ENCODE measurements at regions not wholly inside any gene's neighbourhood (a gene's known extent, or its start where the extent isn't known, plus 50 kb on each side); places are given as distances from the start of the nearest gene placed in this dataset.

DNA sequence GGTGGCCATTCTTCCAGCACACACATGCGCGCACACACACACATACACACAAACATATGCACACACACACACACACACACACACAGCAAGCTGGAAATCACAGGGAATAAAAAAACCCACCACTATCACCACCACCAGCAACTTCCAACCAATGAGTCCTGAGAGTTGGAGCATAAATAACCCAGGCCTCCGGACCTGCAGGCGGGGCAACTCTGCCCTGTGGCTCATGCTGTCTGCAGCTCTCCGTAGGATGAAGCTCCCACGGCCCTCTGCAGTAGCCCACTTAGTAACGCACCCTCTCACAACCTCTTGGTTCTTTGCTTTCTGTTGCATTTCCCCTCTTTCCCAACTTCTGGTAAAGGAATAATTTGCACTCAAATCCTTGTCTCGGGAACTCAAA, 275.2 kb downstream of the PREX1 start:
- TF ChIP-seq, protein P1, sequence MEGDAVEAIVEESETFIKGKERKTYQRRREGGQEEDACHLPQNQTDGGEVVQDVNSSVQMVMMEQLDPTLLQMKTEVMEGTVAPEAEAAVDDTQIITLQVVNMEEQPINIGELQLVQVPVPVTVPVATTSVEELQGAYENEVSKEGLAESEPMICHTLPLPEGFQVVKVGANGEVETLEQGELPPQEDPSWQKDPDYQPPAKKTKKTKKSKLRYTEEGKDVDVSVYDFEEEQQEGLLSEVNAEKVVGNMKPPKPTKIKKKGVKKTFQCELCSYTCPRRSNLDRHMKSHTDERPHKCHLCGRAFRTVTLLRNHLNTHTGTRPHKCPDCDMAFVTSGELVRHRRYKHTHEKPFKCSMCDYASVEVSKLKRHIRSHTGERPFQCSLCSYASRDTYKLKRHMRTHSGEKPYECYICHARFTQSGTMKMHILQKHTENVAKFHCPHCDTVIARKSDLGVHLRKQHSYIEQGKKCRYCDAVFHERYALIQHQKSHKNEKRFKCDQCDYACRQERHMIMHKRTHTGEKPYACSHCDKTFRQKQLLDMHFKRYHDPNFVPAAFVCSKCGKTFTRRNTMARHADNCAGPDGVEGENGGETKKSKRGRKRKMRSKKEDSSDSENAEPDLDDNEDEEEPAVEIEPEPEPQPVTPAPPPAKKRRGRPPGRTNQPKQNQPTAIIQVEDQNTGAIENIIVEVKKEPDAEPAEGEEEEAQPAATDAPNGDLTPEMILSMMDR (IDR thresholded peaks at IDR 0.05) = no peak
- Histone ChIP-seq H3K36me3 (no peaks in the 10 kb centered on the region), H3K27ac (no peak overlapping the region), H3K4me1 (ENCODE audit: control insufficient read depth in 1 of 2, insufficient read depth in 1 of 2, low read depth in 1 of 2, low read length in 1 of 2) (no peaks in the 10 kb centered on the region), H3K27me3 (peaks cover 16% of the 10 kb centered on the region), H3K9me3 (no peaks in the 10 kb centered on the region), H3K4me3 (ENCODE audit: low read depth in 1 of 2, low read length in 1 of 2) (no peak overlapping the region)

DNA sequence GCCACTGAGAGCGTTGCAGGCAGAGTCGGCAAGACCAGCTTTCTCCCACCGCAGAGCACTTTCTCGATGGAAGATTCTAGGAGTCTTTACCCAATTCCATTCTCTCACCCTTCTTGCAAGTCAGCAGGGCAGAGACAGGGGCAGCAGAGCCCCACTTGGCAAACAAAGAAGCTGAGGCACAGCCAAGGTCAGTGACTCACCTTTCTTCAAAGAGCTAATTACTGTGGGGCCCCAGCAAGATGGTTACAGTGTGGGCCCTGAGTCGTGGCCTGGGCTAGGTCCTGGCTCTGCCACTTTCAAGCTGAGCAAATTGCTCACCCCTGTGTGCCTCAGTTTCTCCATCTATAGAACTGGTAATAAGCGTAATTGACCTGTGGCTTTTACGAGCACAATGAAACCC, 277.0 kb downstream of the PREX1 start:
- Histone ChIP-seq H3K9me3 (no peaks in the 10 kb centered on the region), H3K4me1 (ENCODE audit: control insufficient read depth in 1 of 2, insufficient read depth in 1 of 2, low read depth in 1 of 2, low read length in 1 of 2) (no peaks in the 10 kb centered on the region), H3K36me3 (no peaks in the 10 kb centered on the region), H3K27ac (no peak overlapping the region), H3K4me3 (ENCODE audit: low read depth in 1 of 2, low read length in 1 of 2) (no peak overlapping the region), H3K27me3 (peaks cover 4% of the 10 kb centered on the region)
- TF ChIP-seq, protein P1 (IDR thresholded peaks at IDR 0.05) = no peak

DNA sequence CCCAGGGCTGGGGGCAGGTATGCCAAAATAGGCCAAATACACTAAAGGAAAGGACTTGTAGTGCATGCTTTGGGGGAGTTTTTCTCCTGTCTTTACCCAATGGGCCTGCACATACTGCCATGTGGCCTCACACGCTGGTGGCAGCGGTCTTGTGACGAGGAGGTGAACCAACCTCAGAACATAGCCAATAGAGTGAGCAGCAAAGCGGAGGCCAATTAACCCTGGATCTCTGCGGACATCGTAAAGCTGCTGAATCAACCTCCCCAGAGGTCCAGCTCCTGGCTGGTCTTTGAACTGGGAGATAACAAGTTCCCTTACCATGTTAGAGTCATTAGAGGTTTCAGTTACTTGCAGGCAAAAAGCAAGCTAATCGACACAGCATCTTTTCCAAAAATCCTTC, 280.1 kb downstream of the PREX1 start:
- Histone ChIP-seq H3K27ac (no peak overlapping the region), H3K4me3 (ENCODE audit: low read depth in 1 of 2, low read length in 1 of 2) (no peak overlapping the region), H3K4me1 (ENCODE audit: control insufficient read depth in 1 of 2, insufficient read depth in 1 of 2, low read depth in 1 of 2, low read length in 1 of 2) (no peaks in the 10 kb centered on the region), H3K27me3 (peaks cover 5% of the 10 kb centered on the region), H3K9me3 (no peaks in the 10 kb centered on the region), H3K36me3 (no peaks in the 10 kb centered on the region)
- TF ChIP-seq, protein P1 (IDR thresholded peaks at IDR 0.05) = no peak

DNA sequence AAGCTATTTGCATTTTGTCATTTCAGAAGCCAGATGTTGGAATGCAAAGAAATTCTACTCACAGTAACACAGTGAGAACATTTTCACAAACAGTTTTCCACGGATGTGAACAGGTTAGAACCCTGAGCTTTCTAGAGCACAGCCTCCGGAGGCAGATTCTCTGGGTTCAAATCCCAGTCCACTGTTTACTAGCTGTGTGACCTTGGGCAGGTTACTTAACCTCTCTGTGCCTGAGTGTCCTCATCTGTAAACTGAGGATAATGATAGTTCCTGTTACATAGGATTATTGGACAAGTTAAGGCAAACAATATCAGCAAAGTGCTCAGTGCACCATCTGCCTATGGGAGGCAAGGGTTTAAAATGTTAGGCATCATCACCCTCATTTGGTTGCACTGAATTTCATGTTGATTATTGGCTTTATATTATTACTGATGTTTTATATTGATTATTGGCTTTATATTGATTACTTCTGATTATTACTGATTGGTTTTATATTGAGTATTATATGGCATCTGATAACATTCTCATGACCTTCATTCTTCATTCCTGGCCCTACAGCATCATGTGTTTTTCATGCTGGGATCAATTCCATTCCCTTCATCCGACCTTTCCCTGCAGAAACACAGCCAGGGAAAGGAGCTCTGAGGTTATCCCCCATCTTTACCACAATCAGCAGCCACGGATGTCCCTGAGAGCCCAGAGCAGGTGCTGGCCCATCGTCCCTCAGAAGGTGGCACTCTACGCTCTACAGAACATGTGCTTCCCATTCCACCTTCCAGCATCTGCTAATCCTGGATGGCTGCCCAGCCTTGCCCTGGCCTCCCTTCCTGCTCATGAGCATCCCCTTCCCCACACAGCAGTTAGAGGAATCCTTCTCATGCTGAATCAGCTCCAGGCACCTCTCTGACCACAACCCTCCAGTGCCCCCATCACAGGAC, 283.1 kb downstream of the PREX1 start:
- no peaks in the 10 kb centered on the region for H3K36me3 ChIP-seq
- TF ChIP-seq, protein P1 (IDR thresholded peaks at IDR 0.05) = no peak
- no peaks in the 10 kb centered on the region for H3K9me3 ChIP-seq
- no peak overlapping the region for H3K27ac ChIP-seq
- no peak overlapping the region for H3K4me3 ChIP-seq (ENCODE audit: low read depth in 1 of 2, low read length in 1 of 2)
- H3K27me3 ChIP-seq = peaks cover 19% of the 10 kb centered on the region
- no peaks in the 10 kb centered on the region for H3K4me1 ChIP-seq (ENCODE audit: control insufficient read depth in 1 of 2, insufficient read depth in 1 of 2, low read depth in 1 of 2, low read length in 1 of 2)

DNA sequence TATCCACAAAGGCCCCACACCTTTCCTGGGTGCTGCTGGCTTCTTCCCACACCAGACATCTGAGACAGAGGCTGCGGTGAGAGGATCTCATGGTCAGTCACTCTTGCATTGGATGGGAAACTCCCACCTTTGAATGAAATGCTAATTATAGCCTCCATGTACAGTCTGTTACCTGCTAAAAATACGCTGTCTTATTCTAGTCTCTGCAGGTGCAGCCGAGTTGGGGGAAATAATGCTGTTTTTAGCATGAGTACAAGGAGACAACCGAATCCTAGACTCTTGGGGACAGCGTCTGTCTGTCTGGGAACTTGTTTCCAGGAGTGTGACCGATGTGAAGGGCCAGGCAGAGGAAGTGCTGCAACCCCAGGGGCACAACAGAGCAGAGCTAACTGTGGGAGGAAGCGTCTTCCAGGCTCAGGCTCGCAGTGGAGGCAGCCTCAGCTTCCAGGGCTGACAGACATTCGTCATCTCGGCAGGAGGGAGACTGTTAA, 286.2 kb downstream of the PREX1 start:
- no peaks in the 10 kb centered on the region for H3K36me3 ChIP-seq
- TF ChIP-seq, protein P1 (IDR thresholded peaks at IDR 0.05) = no peak
- H3K27me3 ChIP-seq = peaks cover 19% of the 10 kb centered on the region
- H3K9me3 ChIP-seq = no peaks in the 10 kb centered on the region
- H3K27ac ChIP-seq = no peak overlapping the region
- no peak overlapping the region for H3K4me3 ChIP-seq (ENCODE audit: low read depth in 1 of 2, low read length in 1 of 2)
- no peaks in the 10 kb centered on the region for H3K4me1 ChIP-seq (ENCODE audit: control insufficient read depth in 1 of 2, insufficient read depth in 1 of 2, low read depth in 1 of 2, low read length in 1 of 2)
